ENCODE measurements at regions not wholly inside any gene's neighbourhood (a gene's known extent, or its start where the extent isn't known, plus 50 kb on each side); places are given as distances from the start of the nearest gene placed in this dataset.

GRCh38 chr15:94555841-94556519, 324.6 kb downstream of the MCTP2 start:
- in situ Hi-C loops (cut with MboI; ENCODE audit: low sequenced_read_pairs, unreplicated experiment): no loop called here
- TF ChIP-seq CTCF (IDR thresholded peaks at IDR 0.05; ENCODE audit: borderline replicate concordance, control extremely low read depth, extremely low read depth, insufficient read depth, missing control alignments): no peak
- DNase-seq (ENCODE audit: low spot score): no peak

GRCh38 chr15:94561036-94561689, 329.8 kb downstream of the MCTP2 start:
- no peak for TF ChIP-seq CTCF (IDR thresholded peaks at IDR 0.05; ENCODE audit: borderline replicate concordance, control extremely low read depth, extremely low read depth, insufficient read depth, missing control alignments)

GRCh38 chr15:94563456-94563855, 332.1 kb downstream of the MCTP2 start:
- TF ChIP-seq CTCF (IDR thresholded peaks at IDR 0.05; ENCODE audit: borderline replicate concordance, control extremely low read depth, extremely low read depth, insufficient read depth, missing control alignments): no peak
- DNase-seq (ENCODE audit: low spot score): no peak
- in situ Hi-C loops (cut with MboI; ENCODE audit: low sequenced_read_pairs, unreplicated experiment): no loop called here

More at GRCh38 chr15:94561036-94561689, 329.8 kb downstream of the MCTP2 start:
- no peak for DNase-seq (ENCODE audit: low spot score)
- in situ Hi-C loops (cut with MboI; ENCODE audit: low sequenced_read_pairs, unreplicated experiment): no loop called here

GRCh38 chr15:94576889-94577533, 345.6 kb downstream of the MCTP2 start:
- in situ Hi-C loops (cut with MboI; ENCODE audit: low sequenced_read_pairs, unreplicated experiment): no loop called here
- TF ChIP-seq CTCF (IDR thresholded peaks at IDR 0.05; ENCODE audit: borderline replicate concordance, control extremely low read depth, extremely low read depth, insufficient read depth, missing control alignments): peak; percentile 74
- DNase-seq (ENCODE audit: low spot score): peak; percentile 13

- TF ChIP-seq CTCF (IDR thresholded peaks at IDR 0.05; ENCODE audit: borderline replicate concordance, control extremely low read depth, extremely low read depth, insufficient read depth, missing control alignments): no peak
- in situ Hi-C loops (cut with MboI; ENCODE audit: low sequenced_read_pairs, unreplicated experiment): no loop called here
- no peak for DNase-seq (ENCODE audit: low spot score)
These were observed 347.9 kb downstream of the MCTP2 start for GRCh38 chr15:94579286-94579685.

- no peak for TF ChIP-seq CTCF (IDR thresholded peaks at IDR 0.05; ENCODE audit: borderline replicate concordance, control extremely low read depth, extremely low read depth, insufficient read depth, missing control alignments)
- in situ Hi-C loops (cut with MboI; ENCODE audit: low sequenced_read_pairs, unreplicated experiment): no loop called here
- DNase-seq (ENCODE audit: low spot score): no peak
These were observed 349.0 kb downstream of the MCTP2 start for GRCh38 chr15:94580211-94580885.
